D721Med (cell line): ENCODE measurements at regions not wholly inside any gene's neighbourhood (a gene's known extent, or its start where the extent isn't known, plus 50 kb on each side); places are given as distances from the start of the nearest gene placed in this dataset.

Experiments used
- DNase-seq: peaks from one replicate; pipeline ENCODE4 v3.0.0; 2011; ENCODE audit warnings: low spot score; ENCODE audit not compliant: insufficient read length
- FAIRE-seq: peaks from 2 replicates; lab custom pipeline; 2011; peaks lifted over from hg19 to GRCh38; lab: Jason Lieb, UNC
- CTCF ChIP-seq: IDR thresholded peaks from 2 replicates; pipeline ENCODE4 v1.5.1; 2012; ENCODE audit warnings: mild to moderate bottlenecking, control low read depth; ENCODE audit not compliant: insufficient read depth; ENCODE audit errors: missing control alignments

DNA sequence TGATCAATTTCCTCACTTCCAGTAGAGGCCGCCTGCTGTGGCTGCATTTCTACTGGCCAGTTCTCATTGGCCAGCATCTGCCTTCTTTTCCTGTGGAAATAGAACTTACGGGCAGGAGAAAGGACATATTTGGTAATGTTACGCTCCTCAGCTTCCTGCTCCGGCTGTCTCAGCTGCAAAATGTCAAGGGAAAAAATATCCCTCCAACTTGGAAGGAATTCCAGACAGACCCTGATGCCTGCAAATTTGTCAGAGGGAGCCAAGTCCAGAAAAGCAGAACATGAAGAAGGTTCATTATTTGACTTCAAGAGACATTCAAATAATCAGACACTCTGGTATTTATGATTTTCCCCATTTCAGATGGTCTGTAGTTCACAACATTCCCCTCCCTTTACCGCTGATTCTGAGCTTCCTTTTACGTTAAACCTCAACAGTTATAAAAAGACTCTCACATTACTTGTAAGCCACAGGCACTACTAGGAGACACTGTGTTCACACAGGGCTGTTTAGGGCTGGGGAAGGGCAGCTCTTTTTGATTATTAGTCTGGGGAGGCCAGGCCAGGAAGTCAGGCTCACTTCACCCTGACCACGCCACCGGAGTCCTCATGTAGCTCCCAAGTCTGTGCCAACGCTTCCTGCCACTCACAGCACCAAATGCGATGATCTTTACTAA is 179.6 kb upstream of the CCN2 start:
- TF ChIP-seq CTCF = no peak
- DNase-seq (no peak), FAIRE-seq (no peak)

GRCh38 chr6:132128424-132128823 is 177.3 kb upstream of the CCN2 start:
- no peak for TF ChIP-seq CTCF
- no peak for DNase-seq
- FAIRE-seq = no peak

DNA sequence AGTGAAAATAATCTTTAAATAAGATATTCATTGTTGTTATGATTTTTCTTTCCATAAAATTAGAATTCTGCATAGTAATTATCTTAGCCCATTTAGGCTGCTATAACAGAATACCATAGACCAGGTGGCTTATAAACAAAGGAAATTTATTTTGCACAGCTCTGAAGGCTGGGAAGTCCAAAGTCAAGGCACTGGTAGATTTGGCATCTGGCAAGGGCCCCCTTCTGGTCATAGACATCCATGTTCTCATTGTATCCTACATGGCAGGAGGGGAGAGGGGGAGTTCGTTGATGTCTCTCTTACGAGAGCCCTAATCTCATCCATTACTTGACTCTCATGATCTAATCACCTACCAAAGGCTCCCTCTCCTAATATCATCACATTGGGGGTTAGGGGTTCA is 175.0 kb upstream of the CCN2 start:
- DNase-seq (no peak), FAIRE-seq (no peak)
- TF ChIP-seq CTCF = no peak

GRCh38 chr6:132122871-132123270 is 171.7 kb upstream of the CCN2 start:
- FAIRE-seq (no peak), DNase-seq (no peak)
- no peak for TF ChIP-seq CTCF

GRCh38 chr6:132122176-132122575 is 171.0 kb upstream of the CCN2 start:
- DNase-seq = no peak
- no peak for FAIRE-seq

GRCh38 chr6:132118144-132118543 is 167.0 kb upstream of the CCN2 start:
- no peak for TF ChIP-seq CTCF
- DNase-seq = no peak
- FAIRE-seq = no peak

More at GRCh38 chr6:132122176-132122575, 171.0 kb upstream of the CCN2 start:
- no peak for TF ChIP-seq CTCF

DNA sequence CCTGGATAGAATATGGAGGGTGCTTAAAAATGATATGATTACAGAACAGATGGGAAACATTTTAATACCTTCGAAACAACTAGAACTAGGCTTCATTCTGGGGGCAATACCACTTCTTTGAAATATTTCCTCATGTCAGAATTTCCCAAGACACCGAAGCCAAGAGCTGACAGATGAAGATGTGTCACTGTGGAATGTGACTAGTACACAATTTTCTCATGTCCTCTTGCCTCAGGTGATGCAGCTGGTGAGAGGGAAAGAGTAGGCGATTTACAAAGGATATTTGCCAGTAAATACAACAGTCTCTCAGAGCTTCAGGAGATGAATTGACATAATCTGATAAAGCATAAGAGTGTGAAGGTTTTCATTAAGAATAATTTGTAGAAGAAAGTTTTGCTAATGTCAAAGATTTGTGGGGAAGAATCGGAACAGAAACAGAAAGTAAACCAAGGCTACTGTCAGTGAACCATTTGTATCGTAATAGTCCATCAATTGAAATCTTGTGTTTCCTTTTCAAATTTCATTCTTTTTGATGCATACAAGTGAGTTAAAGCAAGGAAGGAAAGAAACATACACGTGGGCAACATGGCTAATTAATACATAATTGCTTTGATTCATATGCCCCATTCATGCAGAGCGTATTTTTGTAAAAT is 164.7 kb upstream of the CCN2 start:
- FAIRE-seq = no peak
- no peak for TF ChIP-seq CTCF
- DNase-seq = no peak
